NB4 (cell line): ENCODE measurements at regions not wholly inside any gene's neighbourhood (a gene's known extent, or its start where the extent isn't known, plus 50 kb on each side); places are given as distances from the start of the nearest gene placed in this dataset.
"Not testable (repeated sequence)": the region's sequence is repeated elsewhere in the genome, so short reads cannot be mapped to it uniquely, and the experiment has no call there.

Source experiments
- CTCF ChIP-seq: IDR thresholded peaks from one replicate; pipeline ENCODE4 v1.5.1; 2012; ENCODE audit warnings: low read depth, low read length
- MAX ChIP-seq: IDR thresholded peaks from 2 replicates; pipeline ENCODE4 v1.6.1; 2011; ENCODE audit warnings: low read depth, low read length
- POLR2A ChIP-seq: IDR thresholded peaks from 2 replicates; pipeline ENCODE4 v1.6.1; 2011; ENCODE audit warnings: mild to moderate bottlenecking; ENCODE audit not compliant: insufficient read length; ENCODE audit errors: extremely low read depth

DNA sequence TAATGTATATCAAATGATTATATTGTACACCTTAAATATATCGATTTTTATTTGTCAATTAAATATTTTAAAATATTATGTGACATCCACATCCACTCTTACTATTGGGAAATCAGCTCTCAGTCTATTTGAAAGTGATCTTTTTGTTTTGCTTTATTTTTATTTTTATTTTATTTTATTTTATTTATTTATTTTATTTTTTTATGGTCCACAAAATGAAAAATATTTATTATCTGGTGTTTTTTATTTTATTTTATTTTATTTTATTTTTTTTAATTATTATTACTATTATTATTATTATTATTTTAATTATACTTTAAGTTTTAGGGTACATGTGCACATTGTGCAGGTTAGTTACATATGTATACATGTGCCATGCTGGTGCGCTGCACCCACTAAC is 533.5 kb upstream of the ANO5 start:
- not testable (repeated sequence) for TF ChIP-seq CTCF, POLR2A, MAX
